ENCODE measurements at regions not wholly inside any gene's neighbourhood (a gene's known extent, or its start where the extent isn't known, plus 50 kb on each side); places are given as distances from the start of the nearest gene placed in this dataset.
A peak's percentile ranks its signal among the peaks of the same experiment; 100 is the strongest.
"Not testable (repeated sequence)": the region's sequence is repeated elsewhere in the genome, so short reads cannot be mapped to it uniquely, and the experiment has no call there.

DNA sequence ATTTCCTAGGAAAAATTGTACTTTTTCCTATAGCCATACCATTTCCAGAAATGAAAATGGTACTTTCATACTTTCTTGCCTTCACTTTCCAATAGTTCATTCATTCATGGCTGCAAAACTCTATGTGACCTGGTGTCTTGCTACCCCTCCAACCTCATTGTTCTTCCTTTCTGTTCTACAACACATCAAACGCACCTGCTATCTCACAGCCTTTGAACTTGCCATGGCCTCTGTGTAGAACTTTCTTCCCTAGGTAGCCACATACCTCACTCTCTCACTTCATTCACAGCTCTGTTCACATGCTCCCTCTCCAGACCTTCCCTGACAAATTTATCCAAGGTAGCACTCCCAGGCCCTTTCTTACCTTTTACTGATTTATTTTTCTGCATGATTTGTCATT lies 149.2 kb downstream of the DUSP6 start:
- H3K27ac Mint-ChIP-seq = no peak overlapping the region
- H3K27me3 Mint-ChIP-seq = no peaks in the 10 kb centered on the region
- no peak for ATAC-seq (replicated peaks)

GRCh38 chr12:89200217-89200616 lies 152.1 kb downstream of the DUSP6 start:
- H3K4me3 Mint-ChIP-seq = no peak overlapping the region
- H3K27me3 Mint-ChIP-seq = no peaks in the 10 kb centered on the region
- H3K36me3 Mint-ChIP-seq (ENCODE audit: low read depth) = no peaks in the 10 kb centered on the region
- no peaks in the 10 kb centered on the region for H3K4me1 Mint-ChIP-seq
- ATAC-seq (replicated peaks) = no peak
- H3K9me3 Mint-ChIP-seq = no peaks in the 10 kb centered on the region
- H3K27ac Mint-ChIP-seq = no peak overlapping the region

More for the DNA sequence above, 149.2 kb downstream of the DUSP6 start:
- Mint-ChIP-seq H3K4me1 (peaks cover 3% of the 10 kb centered on the region), H3K4me3 (no peak overlapping the region), H3K36me3 (ENCODE audit: low read depth) (no peaks in the 10 kb centered on the region), H3K9me3 (no peaks in the 10 kb centered on the region)

DNA sequence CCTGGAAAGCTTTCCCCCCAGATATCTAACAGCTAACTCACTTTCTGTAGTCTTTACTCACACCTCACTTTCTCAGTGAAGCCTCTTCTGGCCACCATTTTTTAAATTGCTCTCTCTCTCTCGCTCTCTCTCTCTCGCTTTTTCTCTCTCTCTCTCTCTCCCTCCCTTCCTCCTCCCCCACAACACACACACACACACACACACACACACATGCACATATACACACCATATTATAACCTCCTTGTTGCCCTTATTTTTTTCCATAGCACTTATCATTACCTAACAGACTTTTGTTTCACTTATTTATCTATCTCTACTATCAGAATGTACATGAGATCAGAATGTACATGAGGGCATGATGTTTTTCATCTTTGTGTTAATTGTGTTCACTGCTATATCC lies 156.8 kb downstream of the DUSP6 start:
- Mint-ChIP-seq H3K36me3 (ENCODE audit: low read depth) (no peaks in the 10 kb centered on the region), H3K27ac (no peak overlapping the region), H3K4me1 (no peaks in the 10 kb centered on the region), H3K27me3 (no peaks in the 10 kb centered on the region), H3K4me3 (no peak overlapping the region), H3K9me3 (no peaks in the 10 kb centered on the region)
- ATAC-seq (replicated peaks) = no peak

- Mint-ChIP-seq H3K27ac (no peak overlapping the region), H3K4me3 (no peak overlapping the region), H3K4me1 (no peaks in the 10 kb centered on the region), H3K9me3 (no peaks in the 10 kb centered on the region), H3K36me3 (ENCODE audit: low read depth) (no peaks in the 10 kb centered on the region), H3K27me3 (no peaks in the 10 kb centered on the region)
- ATAC-seq (replicated peaks) = no peak
Observed at GRCh38 chr12:89194683-89195082, 157.6 kb downstream of the DUSP6 start.

GRCh38 chr12:89192429-89192828 lies 159.9 kb downstream of the DUSP6 start:
- H3K27ac Mint-ChIP-seq = no peak overlapping the region
- ATAC-seq (replicated peaks) = no peak
- no peaks in the 10 kb centered on the region for H3K36me3 Mint-ChIP-seq (ENCODE audit: low read depth)
- H3K4me1 Mint-ChIP-seq = no peaks in the 10 kb centered on the region
- H3K4me3 Mint-ChIP-seq = no peak overlapping the region
- no peaks in the 10 kb centered on the region for H3K27me3 Mint-ChIP-seq
- H3K9me3 Mint-ChIP-seq = peaks cover 7% of the 10 kb centered on the region

DNA sequence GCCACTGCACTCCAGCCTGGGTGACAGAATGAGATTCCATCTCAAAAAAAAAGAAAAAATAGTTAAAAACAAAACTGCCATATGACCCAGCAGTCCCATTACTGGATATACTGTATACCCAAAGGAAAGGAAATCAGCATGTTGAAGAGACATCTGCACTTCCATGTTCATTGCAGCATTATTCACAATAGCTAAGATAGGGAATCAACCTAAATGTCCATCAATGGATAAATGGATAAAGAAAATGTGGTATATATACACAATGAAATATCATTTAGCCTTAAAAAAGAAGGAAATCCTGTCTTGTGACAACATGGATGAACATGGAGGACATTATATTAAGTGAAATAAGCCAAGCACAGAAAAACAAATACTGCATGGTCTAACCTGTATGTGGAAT lies 160.7 kb downstream of the DUSP6 start:
- not testable (repeated sequence) for H3K36me3 Mint-ChIP-seq (ENCODE audit: low read depth); H3K4me3 Mint-ChIP-seq; H3K27me3 Mint-ChIP-seq

DNA sequence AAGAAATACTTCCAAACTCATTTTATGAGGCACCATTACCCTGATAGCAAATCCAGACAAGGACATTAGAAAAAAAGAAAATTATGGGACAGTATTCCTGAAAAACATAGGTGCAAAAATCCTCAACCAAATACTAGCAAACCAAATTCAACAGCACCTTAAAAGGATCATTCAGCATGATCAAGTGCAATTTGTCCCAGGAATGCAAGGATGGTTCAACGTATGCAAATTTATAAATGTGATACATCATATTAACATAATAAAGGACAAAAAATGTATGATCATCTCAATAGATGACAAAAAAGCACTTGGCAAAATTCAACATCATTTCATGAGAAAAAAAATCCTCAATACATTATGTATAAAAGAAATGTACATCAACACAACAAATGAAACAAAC lies 162.9 kb downstream of the DUSP6 start:
- no peaks in the 10 kb centered on the region for H3K4me1 Mint-ChIP-seq
- no peak overlapping the region for H3K4me3 Mint-ChIP-seq
- no peak for ATAC-seq (replicated peaks)
- no peaks in the 10 kb centered on the region for H3K36me3 Mint-ChIP-seq (ENCODE audit: low read depth)
- peaks cover 11% of the 10 kb centered on the region for H3K9me3 Mint-ChIP-seq
- no peak overlapping the region for H3K27ac Mint-ChIP-seq
- no peaks in the 10 kb centered on the region for H3K27me3 Mint-ChIP-seq

More for the DNA sequence above, 160.7 kb downstream of the DUSP6 start:
- H3K4me1 Mint-ChIP-seq; H3K9me3 Mint-ChIP-seq; H3K27ac Mint-ChIP-seq; ATAC-seq (replicated peaks): not testable (repeated sequence)

DNA sequence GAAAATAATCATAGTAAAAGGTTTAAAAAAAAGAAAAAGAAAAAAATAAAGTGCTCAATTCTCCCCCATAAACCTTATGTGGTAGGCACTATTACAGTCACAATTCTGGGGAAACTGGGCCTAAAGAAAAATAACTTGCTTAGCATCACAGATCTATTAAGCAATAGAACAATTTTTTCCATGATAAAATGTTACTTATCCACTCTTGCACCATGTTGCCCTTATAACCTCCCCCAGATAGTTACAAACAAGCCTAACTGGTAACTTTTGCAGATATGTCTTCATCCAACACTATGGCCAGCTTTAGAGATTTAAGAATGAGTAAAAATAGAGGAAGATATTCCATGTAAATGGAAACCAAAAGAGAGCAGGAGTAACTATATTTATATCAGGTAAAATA lies 164.8 kb downstream of the DUSP6 start:
- H3K9me3 Mint-ChIP-seq = peaks cover 11% of the 10 kb centered on the region
- no peaks in the 10 kb centered on the region for H3K36me3 Mint-ChIP-seq (ENCODE audit: low read depth)
- no peak overlapping the region for H3K4me3 Mint-ChIP-seq
- H3K4me1 Mint-ChIP-seq = no peaks in the 10 kb centered on the region
- no peaks in the 10 kb centered on the region for H3K27me3 Mint-ChIP-seq
- no peak overlapping the region for H3K27ac Mint-ChIP-seq
- no peak for ATAC-seq (replicated peaks)

DNA sequence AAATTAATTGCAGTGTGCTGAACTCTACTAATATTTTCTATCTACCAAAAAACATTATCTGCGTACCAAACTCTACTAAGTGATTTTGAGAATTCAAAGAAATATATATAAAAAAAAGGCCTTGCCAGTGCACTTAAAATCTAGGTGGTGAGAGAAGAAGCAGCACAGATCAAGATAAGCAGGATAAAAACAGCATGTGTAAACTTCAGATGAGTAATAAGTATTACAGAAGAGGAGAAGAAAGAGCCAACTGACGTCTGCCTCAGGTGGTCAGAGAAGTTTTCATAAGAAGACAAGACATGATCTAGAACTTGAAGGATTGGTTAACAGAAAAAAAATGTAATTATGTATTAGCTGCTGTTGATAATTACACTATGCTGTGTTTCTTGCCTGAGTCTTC lies 166.4 kb downstream of the DUSP6 start:
- Mint-ChIP-seq H3K27ac (no peak overlapping the region), H3K4me3 (no peak overlapping the region), H3K9me3 (peaks cover 11% of the 10 kb centered on the region), H3K4me1 (peaks cover 10% of the 10 kb centered on the region), H3K27me3 (no peaks in the 10 kb centered on the region), H3K36me3 (ENCODE audit: low read depth) (no peaks in the 10 kb centered on the region)
- ATAC-seq (replicated peaks) = no peak

GRCh38 chr12:89185181-89185580 lies 167.1 kb downstream of the DUSP6 start:
- ATAC-seq (replicated peaks) = no peak
- H3K36me3 Mint-ChIP-seq (ENCODE audit: low read depth) = no peaks in the 10 kb centered on the region
- H3K4me1 Mint-ChIP-seq = peaks cover 17% of the 10 kb centered on the region
- H3K9me3 Mint-ChIP-seq = peaks cover 12% of the 10 kb centered on the region
- no peaks in the 10 kb centered on the region for H3K27me3 Mint-ChIP-seq
- no peak overlapping the region for H3K27ac Mint-ChIP-seq
- H3K4me3 Mint-ChIP-seq = no peak overlapping the region

DNA sequence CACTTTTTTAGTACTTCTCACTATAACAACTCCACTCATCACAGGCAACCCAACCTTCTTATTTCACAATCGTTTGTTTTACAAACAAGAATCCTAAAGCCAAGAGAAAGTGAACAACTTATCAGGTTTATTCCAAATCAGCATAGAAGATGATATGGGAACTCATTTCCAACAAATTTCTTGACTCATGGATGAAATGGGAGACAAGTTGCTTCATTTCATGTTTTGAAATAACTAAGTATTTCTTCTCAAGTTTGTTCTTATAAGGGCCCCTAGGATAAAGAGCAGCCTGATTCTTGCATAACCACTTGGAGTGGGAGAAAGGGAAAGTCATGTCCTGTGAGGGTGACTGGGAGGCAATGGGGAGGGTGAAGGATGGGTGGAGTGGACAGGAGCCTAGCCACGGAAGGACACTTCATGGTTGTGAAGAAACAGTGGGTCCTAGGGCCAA lies 168.3 kb downstream of the DUSP6 start:
- no peak for ATAC-seq (replicated peaks)
- no peaks in the 10 kb centered on the region for H3K36me3 Mint-ChIP-seq (ENCODE audit: low read depth)
- no peak overlapping the region for H3K27ac Mint-ChIP-seq
- peaks cover 21% of the 10 kb centered on the region for H3K4me1 Mint-ChIP-seq
- no peak overlapping the region for H3K4me3 Mint-ChIP-seq
- peaks cover 13% of the 10 kb centered on the region for H3K9me3 Mint-ChIP-seq
- H3K27me3 Mint-ChIP-seq = no peaks in the 10 kb centered on the region

DNA sequence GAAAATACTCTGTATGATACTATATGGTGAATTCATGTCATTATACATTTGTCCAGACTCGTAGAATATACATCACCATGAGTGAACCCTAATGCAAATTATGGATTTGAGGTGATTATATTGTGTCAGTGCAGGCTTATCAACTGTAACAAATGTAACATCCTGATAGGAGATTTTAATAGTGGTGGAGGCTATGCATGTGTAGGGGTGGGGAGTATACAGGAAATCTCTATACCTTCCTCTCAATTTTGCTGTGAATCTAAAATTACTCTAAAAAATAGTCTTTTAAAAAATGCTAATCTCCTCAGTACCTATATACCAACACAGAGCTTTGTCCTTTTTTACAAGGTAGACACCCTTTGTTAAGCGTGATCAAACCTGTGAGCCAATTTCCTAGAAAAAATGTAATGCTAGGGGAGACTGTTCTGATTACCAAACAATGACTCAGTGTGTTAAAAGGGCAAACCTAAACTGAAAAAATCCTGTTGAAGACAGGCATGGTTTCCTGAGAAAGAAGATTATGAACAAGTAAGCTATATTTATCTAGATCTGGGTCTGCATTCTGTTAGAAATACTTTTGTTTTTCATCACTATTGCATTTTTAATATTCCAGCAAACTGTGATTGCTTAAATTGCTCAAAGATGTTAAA lies 170.9 kb downstream of the DUSP6 start:
- Mint-ChIP-seq H3K27me3 (no peaks in the 10 kb centered on the region), H3K4me3 (peak overlapping the region; percentile 61), H3K9me3 (peaks cover 8% of the 10 kb centered on the region), H3K27ac (peak overlapping the region; percentile 46), H3K4me1 (peaks cover 21% of the 10 kb centered on the region), H3K36me3 (ENCODE audit: low read depth) (no peaks in the 10 kb centered on the region)
- peak; percentile 91 for ATAC-seq (replicated peaks)

GRCh38 chr12:89180496-89180895 lies 171.8 kb downstream of the DUSP6 start:
- peak overlapping the region; percentile 61 for H3K4me3 Mint-ChIP-seq
- H3K36me3 Mint-ChIP-seq (ENCODE audit: low read depth) = no peaks in the 10 kb centered on the region
- H3K27me3 Mint-ChIP-seq = no peaks in the 10 kb centered on the region
- ATAC-seq (replicated peaks) = peak; percentile 51
- peak overlapping the region; percentile 46 for H3K27ac Mint-ChIP-seq
- H3K9me3 Mint-ChIP-seq = peaks cover 8% of the 10 kb centered on the region
- peaks cover 21% of the 10 kb centered on the region for H3K4me1 Mint-ChIP-seq

DNA sequence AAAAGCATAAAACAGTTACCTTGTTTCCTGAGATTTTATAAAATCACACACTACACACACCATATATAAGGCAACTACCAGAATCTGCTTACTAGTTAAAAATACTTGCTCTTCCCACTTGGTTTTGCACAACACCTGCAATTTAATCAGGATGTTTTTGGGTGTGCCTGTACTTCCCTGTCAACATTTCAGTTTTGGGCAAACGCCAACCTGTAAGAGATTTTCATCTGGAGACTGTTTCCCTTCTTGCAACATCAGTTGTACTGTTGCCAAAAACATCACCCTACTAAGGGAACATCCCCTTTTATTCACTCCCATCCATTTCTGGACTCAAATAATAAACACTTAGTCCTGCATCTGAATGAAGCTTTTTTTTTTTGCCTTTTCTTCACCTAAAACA lies 172.3 kb downstream of the DUSP6 start:
- H3K9me3 Mint-ChIP-seq = peaks cover 8% of the 10 kb centered on the region
- H3K4me3 Mint-ChIP-seq = peak overlapping the region; percentile 61
- H3K27ac Mint-ChIP-seq = peak overlapping the region; percentile 46
- H3K4me1 Mint-ChIP-seq = peaks cover 21% of the 10 kb centered on the region
- no peaks in the 10 kb centered on the region for H3K27me3 Mint-ChIP-seq
- no peaks in the 10 kb centered on the region for H3K36me3 Mint-ChIP-seq (ENCODE audit: low read depth)
- ATAC-seq (replicated peaks) = no peak

DNA sequence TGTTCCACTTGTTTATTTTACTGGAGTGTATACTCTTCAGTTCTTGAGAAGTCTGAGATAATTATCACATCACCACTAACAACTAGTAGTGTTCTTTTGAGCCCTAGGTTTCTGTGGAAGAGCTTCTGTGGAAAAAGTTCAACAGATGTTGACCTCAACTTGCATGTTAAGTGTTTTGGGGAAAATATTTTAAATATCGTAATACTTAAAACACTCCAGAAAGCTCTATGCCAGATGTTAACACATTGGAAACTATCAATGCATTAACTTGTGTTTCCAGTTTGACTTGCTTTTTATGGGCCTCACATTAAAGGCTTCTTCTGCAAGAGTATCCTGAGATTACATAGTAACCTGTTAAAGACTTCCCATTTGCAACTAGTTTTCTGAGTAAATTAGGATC lies 173.1 kb downstream of the DUSP6 start:
- Mint-ChIP-seq H3K4me3 (no peak overlapping the region), H3K4me1 (peaks cover 21% of the 10 kb centered on the region), H3K27me3 (no peaks in the 10 kb centered on the region), H3K36me3 (ENCODE audit: low read depth) (no peaks in the 10 kb centered on the region), H3K27ac (no peak overlapping the region), H3K9me3 (peaks cover 4% of the 10 kb centered on the region)
- ATAC-seq (replicated peaks) = no peak
